Sigmoid colon (tissue), 4 donors: ENCODE measurements at regions not wholly inside any gene's neighbourhood (a gene's known extent, or its start where the extent isn't known, plus 50 kb on each side); places are given as distances from the start of the nearest gene placed in this dataset.

ENCODE experiments used
- CTCF ChIP-seq, 4 experiments: fragments of 450-650 bp in 3 of 4; fragments of 200-600 bp in 1 of 4; IDR thresholded peaks; one replicate each; pipeline ENCODE4 v1.5.1; 2016 to 2019; ENCODE audit warnings: antibody characterized with exemption in 4 of 4, mild to moderate bottlenecking in 3 of 4, moderate library complexity in 2 of 4
- POLR2A ChIP-seq, 2 donors: fragments of 450-650 bp; IDR thresholded peaks; one replicate each; pipeline ENCODE4 v1.6.1; 2016; ENCODE audit warnings: antibody characterized with exemption in 2 of 2, mild to moderate bottlenecking in 2 of 2, moderate library complexity in 2 of 2
- POLR2AphosphoS5 ChIP-seq, 4 donors: sonication (generic); formaldehyde crosslinking; IDR thresholded peaks; one replicate each; pipeline ENCODE4 v1.6.1; 2017; ENCODE audit warnings: antibody characterized with exemption in 4 of 4

GRCh38 chr1:36635284-36635683, 152.6 kb upstream of the CSF3R start:
- no peak for TF ChIP-seq POLR2A (IDR thresholded peaks at IDR 0.05)
- no peak for TF ChIP-seq CTCF (IDR thresholded peaks at IDR 0.05)
- TF ChIP-seq POLR2AphosphoS5 (IDR thresholded peaks at IDR 0.05), result no peak
